ENCODE measurements at regions not wholly inside any gene's neighbourhood (a gene's known extent, or its start where the extent isn't known, plus 50 kb on each side); places are given as distances from the start of the nearest gene placed in this dataset.

GRCh38 chr12:91810077-91810476 lies 335.6 kb downstream of the BTG1 start:
- H3K4me3 ChIP-seq (ENCODE audit: low read depth, low read length), result no peak overlapping the region
- DNase-seq (ENCODE audit: low read depth, low spot score), result no peak
- TF ChIP-seq CTCF (IDR thresholded peaks at IDR 0.05; ENCODE audit: low read depth, low read length), result no peak
- in situ Hi-C loops (cut with HindIII; ENCODE audit: low sequenced_read_pairs), result no loop called here

- in situ Hi-C loops (cut with HindIII; ENCODE audit: low sequenced_read_pairs), result no loop called here
- no peak overlapping the region for H3K4me3 ChIP-seq (ENCODE audit: low read depth, low read length)
- no peak for DNase-seq (ENCODE audit: low read depth, low spot score)
- no peak for TF ChIP-seq CTCF (IDR thresholded peaks at IDR 0.05; ENCODE audit: low read depth, low read length)
Observed at GRCh38 chr12:91805031-91805430, 340.6 kb downstream of the BTG1 start.

GRCh38 chr12:91804533-91804932 lies 341.1 kb downstream of the BTG1 start:
- in situ Hi-C loops (cut with HindIII; ENCODE audit: low sequenced_read_pairs), result no loop called here
- TF ChIP-seq CTCF (IDR thresholded peaks at IDR 0.05; ENCODE audit: low read depth, low read length), result no peak
- H3K4me3 ChIP-seq (ENCODE audit: low read depth, low read length), result no peak overlapping the region
- peak; percentile 49 for DNase-seq (ENCODE audit: low read depth, low spot score)

GRCh38 chr12:91801048-91801447 lies 344.6 kb downstream of the BTG1 start:
- in situ Hi-C loops (cut with HindIII; ENCODE audit: low sequenced_read_pairs), result no loop called here
- no peak for DNase-seq (ENCODE audit: low read depth, low spot score)
- no peak overlapping the region for H3K4me3 ChIP-seq (ENCODE audit: low read depth, low read length)
- TF ChIP-seq CTCF (IDR thresholded peaks at IDR 0.05; ENCODE audit: low read depth, low read length), result no peak

- TF ChIP-seq CTCF (IDR thresholded peaks at IDR 0.05; ENCODE audit: low read depth, low read length), result no peak
- H3K4me3 ChIP-seq (ENCODE audit: low read depth, low read length), result no peak overlapping the region
- no peak for DNase-seq (ENCODE audit: low read depth, low spot score)
- in situ Hi-C loops (cut with HindIII; ENCODE audit: low sequenced_read_pairs), result no loop called here
Observed at GRCh38 chr12:91793676-91794075, 352.0 kb downstream of the BTG1 start.

GRCh38 chr12:91792597-91792996 lies 353.0 kb downstream of the BTG1 start:
- no peak overlapping the region for H3K4me3 ChIP-seq (ENCODE audit: low read depth, low read length)
- no peak for DNase-seq (ENCODE audit: low read depth, low spot score)
- in situ Hi-C loops (cut with HindIII; ENCODE audit: low sequenced_read_pairs), result no loop called here
- TF ChIP-seq CTCF (IDR thresholded peaks at IDR 0.05; ENCODE audit: low read depth, low read length), result no peak
